ENCODE measurements at regions not wholly inside any gene's neighbourhood (a gene's known extent, or its start where the extent isn't known, plus 50 kb on each side); places are given as distances from the start of the nearest gene placed in this dataset.

- TF ChIP-seq REST (IDR thresholded peaks at IDR 0.05; ENCODE audit: low read depth, low read length) (no peak), FOXM1 (IDR thresholded peaks at IDR 0.05; ENCODE audit: low read depth) (no peak), FOSL2 (IDR thresholded peaks at IDR 0.05; ENCODE audit: borderline replicate concordance, low read depth) (no peak), POLR2AphosphoS5 (IDR thresholded peaks at IDR 0.05; ENCODE audit: low read depth, low read length) (no peak), USF2 (IDR thresholded peaks at IDR 0.05; ENCODE audit: borderline replicate concordance, low read depth, low read length) (no peak), CHD2 (IDR thresholded peaks at IDR 0.05; ENCODE audit: low read length, partially characterized antibody) (no peak)
Observed at GRCh38 chr6:125679651-125680050, 69.8 kb upstream of the HEY2 start (continued).

GRCh38 chr6:125682939-125683338, 66.5 kb upstream of the HEY2 start:
- ChIA-PET POLR2A (no interaction called here), CTCF (interaction anchor here (0.6 kb wide), 1 partner anchor 981 kb away, joined by 4 read pairs; no protein-coding TSS in a partner anchor)
- no peaks in the 10 kb centered on the region for H3K36me3 ChIP-seq (replicated peaks in 1 of 2; ENCODE audit: control insufficient read depth in 1 of 2, insufficient read depth in 2 of 2, low read length in 1 of 2)
- H3K4me2 ChIP-seq = no peak overlapping the region
- no peak overlapping the region for H3K4me3 ChIP-seq (ENCODE audit: low read depth in 2 of 2, low read length in 1 of 2)
- H4K20me1 ChIP-seq (ENCODE audit: insufficient read depth) = no peaks in the 10 kb centered on the region
- H3K79me2 ChIP-seq (ENCODE audit: insufficient read depth) = no peaks in the 10 kb centered on the region
- H3K4me1 ChIP-seq (ENCODE audit: control insufficient read depth in 1 of 2, insufficient read depth in 2 of 2, low read depth in 1 of 2, low read length in 1 of 2) = no peaks in the 10 kb centered on the region
- H3K9me2 ChIP-seq = no peaks in the 10 kb centered on the region
- no peaks in the 10 kb centered on the region for H3K9me3 ChIP-seq
- no peak overlapping the region for H2AFZ ChIP-seq (ENCODE audit: low read depth)
- no peak overlapping the region for H3K27ac ChIP-seq (ENCODE audit: low read depth in 2 of 2, low read length in 1 of 2)
- H3F3A ChIP-seq (replicated peaks; ENCODE audit: insufficient read depth) = no peaks in the 10 kb centered on the region
- H3K9ac ChIP-seq = no peak overlapping the region
- DNase-seq = no peak
- no peaks in the 10 kb centered on the region for H3K27me3 ChIP-seq (ENCODE audit: insufficient read depth)
- TF ChIP-seq CHD2 (IDR thresholded peaks at IDR 0.05; ENCODE audit: low read length, partially characterized antibody) (no peak), MXI1 (IDR thresholded peaks at IDR 0.05; ENCODE audit: low read depth, low read length) (no peak), POLR2AphosphoS5 (IDR thresholded peaks at IDR 0.05; ENCODE audit: low read depth, low read length) (no peak), MEF2A (IDR thresholded peaks at IDR 0.05; ENCODE audit: borderline replicate concordance, low read depth) (no peak), PBX3 (IDR thresholded peaks at IDR 0.05) (no peak), REST (IDR thresholded peaks at IDR 0.05; ENCODE audit: low read depth, low read length) (no peak), JUND (IDR thresholded peaks at IDR 0.05) (no peak), ELF1 (IDR thresholded peaks at IDR 0.05) (no peak), SIN3A (IDR thresholded peaks at IDR 0.05; ENCODE audit: borderline replicate concordance, low read depth, low read length) (no peak), FOXM1 (IDR thresholded peaks at IDR 0.05; ENCODE audit: low read depth) (no peak), ZBTB33 (IDR thresholded peaks at IDR 0.05; ENCODE audit: borderline replicate concordance, low read depth) (no peak), YY1 (IDR thresholded peaks at IDR 0.05; ENCODE audit: low read depth) (no peak), GABPA (IDR thresholded peaks at IDR 0.05; ENCODE audit: low read depth) (no peak), GATA2 (CRISPR knock-in tag; IDR thresholded peaks at IDR 0.05) (no peak)
- TF ChIP-seq, protein P1, sequence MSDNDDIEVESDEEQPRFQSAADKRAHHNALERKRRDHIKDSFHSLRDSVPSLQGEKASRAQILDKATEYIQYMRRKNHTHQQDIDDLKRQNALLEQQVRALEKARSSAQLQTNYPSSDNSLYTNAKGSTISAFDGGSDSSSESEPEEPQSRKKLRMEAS (IDR thresholded peaks at IDR 0.05; ENCODE audit: low read depth) = no peak
- TF ChIP-seq, protein P2, sequence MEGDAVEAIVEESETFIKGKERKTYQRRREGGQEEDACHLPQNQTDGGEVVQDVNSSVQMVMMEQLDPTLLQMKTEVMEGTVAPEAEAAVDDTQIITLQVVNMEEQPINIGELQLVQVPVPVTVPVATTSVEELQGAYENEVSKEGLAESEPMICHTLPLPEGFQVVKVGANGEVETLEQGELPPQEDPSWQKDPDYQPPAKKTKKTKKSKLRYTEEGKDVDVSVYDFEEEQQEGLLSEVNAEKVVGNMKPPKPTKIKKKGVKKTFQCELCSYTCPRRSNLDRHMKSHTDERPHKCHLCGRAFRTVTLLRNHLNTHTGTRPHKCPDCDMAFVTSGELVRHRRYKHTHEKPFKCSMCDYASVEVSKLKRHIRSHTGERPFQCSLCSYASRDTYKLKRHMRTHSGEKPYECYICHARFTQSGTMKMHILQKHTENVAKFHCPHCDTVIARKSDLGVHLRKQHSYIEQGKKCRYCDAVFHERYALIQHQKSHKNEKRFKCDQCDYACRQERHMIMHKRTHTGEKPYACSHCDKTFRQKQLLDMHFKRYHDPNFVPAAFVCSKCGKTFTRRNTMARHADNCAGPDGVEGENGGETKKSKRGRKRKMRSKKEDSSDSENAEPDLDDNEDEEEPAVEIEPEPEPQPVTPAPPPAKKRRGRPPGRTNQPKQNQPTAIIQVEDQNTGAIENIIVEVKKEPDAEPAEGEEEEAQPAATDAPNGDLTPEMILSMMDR (IDR thresholded peaks at IDR 0.05) = no peak
